Upper lobe of left lung (tissue), 6 donors: ENCODE measurements at regions not wholly inside any gene's neighbourhood (a gene's known extent, or its start where the extent isn't known, plus 50 kb on each side); places are given as distances from the start of the nearest gene placed in this dataset.

ENCODE experiments used
- ATAC-seq, 2 donors: fragments of 200-7000 bp; cut with Tn5 transposase; one replicate each; pipeline ENCODE4 v1.9.1; 2022; ENCODE audit warnings: mild to moderate bottlenecking in 2 of 2, moderate library complexity in 2 of 2; ENCODE audit not compliant: low FRiP score in 2 of 2
- DNase-seq, 2 donors: peaks; one replicate each; pipeline ENCODE4 v3.0.0-alpha.2; 2019 to 2020
- H3K27ac ChIP-seq, 4 donors: fragments of 200-600 bp; sonication (generic); one replicate each; pipeline ENCODE4 v1.5.1; 2016 to 2019
- H3K27me3 ChIP-seq, 4 donors: fragments of 200-600 bp; sonication (generic); one replicate each; pipeline ENCODE4 v1.5.1; 2017 to 2019
- H3K36me3 ChIP-seq, 4 donors: fragments of 200-600 bp; sonication (generic); one replicate each; pipeline ENCODE4 v1.5.1; 2016 to 2019
- H3K4me1 ChIP-seq, 4 donors: fragments of 200-600 bp; sonication (generic); one replicate each; pipeline ENCODE4 v1.5.1; 2018 to 2019
- H3K4me3 ChIP-seq, 4 donors: fragments of 200-600 bp; sonication (generic); one replicate each; pipeline ENCODE4 v1.5.1; 2017 to 2019; ENCODE audit warnings: mild to moderate bottlenecking in 2 of 4, moderate library complexity in 1 of 4
- H3K9me3 ChIP-seq, 4 donors: fragments of 200-600 bp; sonication (generic); one replicate each; pipeline ENCODE4 v1.5.1; 2018 to 2019
- EP300 ChIP-seq, 4 donors: sonication (generic); formaldehyde crosslinking; IDR thresholded peaks; one replicate each; pipeline ENCODE4 v1.5.1; 2017; ENCODE audit warnings: antibody characterized with exemption in 4 of 4, control low read depth in 2 of 4
- POLR2A ChIP-seq, 4 donors: fragments of 450-650 bp; IDR thresholded peaks; one replicate each; pipeline ENCODE4 v1.5.1; 2016 to 2017; ENCODE audit warnings: antibody characterized with exemption in 4 of 4, mild to moderate bottlenecking in 2 of 4
- POLR2AphosphoS5 ChIP-seq, 2 donors: sonication (generic); formaldehyde crosslinking; IDR thresholded peaks; one replicate each; pipeline ENCODE4 v1.5.1; 2017; ENCODE audit warnings: antibody characterized with exemption in 2 of 2
- WGBS, 2 donors: methylation state at CpG; one replicate each; pipeline ENCODE4 v1.1.5; 2017 to 2018; 5-methylcytosine and 5-hydroxymethylcytosine counted together
- TF ChIP-seq, protein P1 (sequence below), 6 experiments: fragments of 450-650 bp in 4 of 6; fragments of 200-600 bp in 2 of 6; sonication (generic) in 2 of 6; IDR thresholded peaks; one replicate each; pipeline ENCODE4 v1.5.1; 2016 to 2019; ENCODE audit warnings: antibody characterized with exemption in 6 of 6
- donor health status: DM: no; HTN: no; CAD: no; lungs with moderate emphysema.
- donor health status: DM: no; HTN: yes; CAD: no; lungs with severe emphysema.

DNA sequence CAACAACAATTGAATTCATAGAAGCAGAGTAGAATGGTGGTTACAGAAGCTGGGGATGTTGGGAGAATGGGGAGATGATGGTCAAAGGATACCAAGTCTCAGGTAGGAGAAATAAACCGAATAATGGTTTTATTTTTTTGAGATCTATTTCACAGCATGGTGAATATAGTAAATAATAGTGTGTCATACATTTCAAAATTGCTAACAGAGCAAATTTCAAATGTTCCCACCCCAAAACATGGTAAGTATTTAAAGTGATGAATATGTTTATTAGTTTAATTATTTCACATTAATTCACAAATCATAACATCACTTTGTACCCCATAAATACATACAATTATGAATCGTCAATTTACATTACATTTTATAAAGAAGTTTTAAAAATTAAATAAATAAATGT, 72.7 kb upstream of the ATG10 start:
- ATAC-seq (no peak), DNase-seq (no peak)
- Histone ChIP-seq H3K27ac (no peak overlapping the region), H3K27me3 (no peaks in the 10 kb centered on the region), H3K36me3 (no peaks in the 10 kb centered on the region), H3K9me3 (peaks cover 0 to 3% (median 0%) of the 10 kb centered on the region in 4 donors), H3K4me1 (no peaks in the 10 kb centered on the region), H3K4me3 (no peak overlapping the region)
- 92 to 97% methylated on average over 2 of the region's 2 CpGs for WGBS, 2 donors
- TF ChIP-seq POLR2AphosphoS5 (IDR thresholded peaks at IDR 0.05) (no peak), EP300 (IDR thresholded peaks at IDR 0.05) (no peak), POLR2A (IDR thresholded peaks at IDR 0.05) (no peak)
- TF ChIP-seq, protein P1, sequence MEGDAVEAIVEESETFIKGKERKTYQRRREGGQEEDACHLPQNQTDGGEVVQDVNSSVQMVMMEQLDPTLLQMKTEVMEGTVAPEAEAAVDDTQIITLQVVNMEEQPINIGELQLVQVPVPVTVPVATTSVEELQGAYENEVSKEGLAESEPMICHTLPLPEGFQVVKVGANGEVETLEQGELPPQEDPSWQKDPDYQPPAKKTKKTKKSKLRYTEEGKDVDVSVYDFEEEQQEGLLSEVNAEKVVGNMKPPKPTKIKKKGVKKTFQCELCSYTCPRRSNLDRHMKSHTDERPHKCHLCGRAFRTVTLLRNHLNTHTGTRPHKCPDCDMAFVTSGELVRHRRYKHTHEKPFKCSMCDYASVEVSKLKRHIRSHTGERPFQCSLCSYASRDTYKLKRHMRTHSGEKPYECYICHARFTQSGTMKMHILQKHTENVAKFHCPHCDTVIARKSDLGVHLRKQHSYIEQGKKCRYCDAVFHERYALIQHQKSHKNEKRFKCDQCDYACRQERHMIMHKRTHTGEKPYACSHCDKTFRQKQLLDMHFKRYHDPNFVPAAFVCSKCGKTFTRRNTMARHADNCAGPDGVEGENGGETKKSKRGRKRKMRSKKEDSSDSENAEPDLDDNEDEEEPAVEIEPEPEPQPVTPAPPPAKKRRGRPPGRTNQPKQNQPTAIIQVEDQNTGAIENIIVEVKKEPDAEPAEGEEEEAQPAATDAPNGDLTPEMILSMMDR (IDR thresholded peaks at IDR 0.05), result no peak

DNA sequence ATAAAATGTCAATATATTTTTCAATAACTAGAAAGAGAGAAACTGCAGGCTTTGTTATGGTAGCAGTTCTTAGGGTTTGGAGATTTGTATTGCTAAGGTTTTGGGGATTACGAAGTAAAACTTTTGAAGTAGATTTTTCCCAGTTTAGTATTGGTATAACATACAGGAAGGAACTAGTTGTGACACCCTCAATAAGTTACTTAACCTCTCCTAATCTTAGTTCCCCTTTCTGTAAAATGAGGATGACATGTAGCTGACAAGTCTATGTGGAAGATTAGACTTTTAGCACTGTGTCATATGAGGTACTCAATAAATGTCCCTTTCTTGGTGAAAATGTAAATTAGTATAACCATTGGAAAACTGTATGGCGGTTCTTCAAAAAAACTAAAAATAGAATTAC, 73.4 kb upstream of the ATG10 start:
- no peak overlapping the region for H3K27ac ChIP-seq
- TF ChIP-seq POLR2AphosphoS5 (IDR thresholded peaks at IDR 0.05), result no peak
- TF ChIP-seq POLR2A (IDR thresholded peaks at IDR 0.05), result no peak
- TF ChIP-seq, protein P1 (IDR thresholded peaks at IDR 0.05), result no peak
- no peak for TF ChIP-seq EP300 (IDR thresholded peaks at IDR 0.05)
- no peaks in the 10 kb centered on the region for H3K4me1 ChIP-seq
- DNase-seq (no peak), ATAC-seq (peak in 1 of 2 donors; percentile 81)
- peaks cover 0 to 3% (median 0%) of the 10 kb centered on the region in 4 donors for H3K9me3 ChIP-seq
- H3K27me3 ChIP-seq, result no peaks in the 10 kb centered on the region
- H3K36me3 ChIP-seq, result no peaks in the 10 kb centered on the region
- no peak overlapping the region for H3K4me3 ChIP-seq
- WGBS, 2 donors, result 54 to 60% methylated on average over 2 of the region's 2 CpGs

DNA sequence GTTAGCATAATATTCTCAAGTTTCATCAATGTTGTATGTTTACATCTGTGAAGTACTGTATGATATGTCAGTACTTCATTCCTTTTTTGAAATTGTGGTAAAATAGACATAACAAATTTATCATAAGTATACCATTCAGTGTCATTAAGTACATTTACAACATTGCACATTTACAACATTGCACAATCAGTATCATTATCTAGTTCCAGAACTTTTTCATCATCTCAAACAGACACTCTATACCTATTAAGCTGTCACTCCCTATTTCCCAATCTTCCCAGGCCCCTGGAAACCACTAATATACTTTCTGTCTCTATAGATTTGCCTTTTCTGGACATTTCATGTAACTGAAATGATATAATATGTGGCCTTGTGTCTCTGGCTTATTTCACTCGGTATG, 75.1 kb upstream of the ATG10 start:
- Histone ChIP-seq H3K36me3 (no peaks in the 10 kb centered on the region), H3K4me3 (no peak overlapping the region), H3K4me1 (no peaks in the 10 kb centered on the region), H3K9me3 (peaks cover 0 to 3% (median 0%) of the 10 kb centered on the region in 4 donors), H3K27me3 (no peaks in the 10 kb centered on the region), H3K27ac (no peak overlapping the region)
- ATAC-seq (no peak), DNase-seq (no peak)
- TF ChIP-seq, protein P1 (IDR thresholded peaks at IDR 0.05), result no peak
- TF ChIP-seq POLR2AphosphoS5 (IDR thresholded peaks at IDR 0.05) (no peak), POLR2A (IDR thresholded peaks at IDR 0.05) (no peak), EP300 (IDR thresholded peaks at IDR 0.05) (no peak)
- WGBS, 2 donors, result 78 to 81% methylated on average over 1 of the region's 1 CpG

- ATAC-seq, result no peak
Measured at GRCh38 chr5:81895307-81895706, 76.5 kb upstream of the ATG10 start.

DNA sequence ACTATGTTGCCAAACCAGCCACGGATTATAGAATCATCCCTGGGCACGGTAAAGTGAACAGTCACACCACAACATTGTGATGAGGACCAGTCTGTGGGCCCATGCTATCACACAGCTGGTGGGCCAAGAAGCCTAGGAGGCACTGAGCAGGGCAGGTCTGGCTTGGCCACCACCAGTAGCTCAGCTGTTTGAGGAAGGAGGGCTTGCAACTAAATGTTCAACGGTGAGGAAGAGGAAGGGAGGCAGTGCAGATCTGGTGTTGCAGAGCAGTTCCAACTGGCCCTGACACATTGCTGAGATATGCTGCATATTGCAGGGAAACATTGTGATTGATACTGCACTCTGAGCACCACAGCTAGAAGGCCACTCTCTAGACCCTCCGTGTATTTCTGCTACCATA, 77.9 kb upstream of the ATG10 start:
- Histone ChIP-seq H3K36me3 (no peaks in the 10 kb centered on the region), H3K27ac (no peak overlapping the region), H3K9me3 (no peaks in the 10 kb centered on the region), H3K27me3 (no peaks in the 10 kb centered on the region), H3K4me1 (no peaks in the 10 kb centered on the region), H3K4me3 (no peak overlapping the region)
- TF ChIP-seq, protein P1 (IDR thresholded peaks at IDR 0.05), result no peak
- TF ChIP-seq EP300 (IDR thresholded peaks at IDR 0.05) (no peak), POLR2A (IDR thresholded peaks at IDR 0.05) (no peak), POLR2AphosphoS5 (IDR thresholded peaks at IDR 0.05) (no peak)
- ATAC-seq (peak in 1 of 2 donors; percentile 14), DNase-seq (no peak)
- 64 to 80% methylated on average over 4 of the region's 4 CpGs for WGBS, 2 donors

More at GRCh38 chr5:81895307-81895706, 76.5 kb upstream of the ATG10 start:
- Histone ChIP-seq H3K27me3 (no peaks in the 10 kb centered on the region), H3K27ac (no peak overlapping the region), H3K36me3 (no peaks in the 10 kb centered on the region), H3K4me3 (no peak overlapping the region), H3K4me1 (no peaks in the 10 kb centered on the region), H3K9me3 (no peaks in the 10 kb centered on the region)
- TF ChIP-seq POLR2AphosphoS5 (IDR thresholded peaks at IDR 0.05) (no peak), POLR2A (IDR thresholded peaks at IDR 0.05) (no peak), EP300 (IDR thresholded peaks at IDR 0.05) (no peak)
- TF ChIP-seq, protein P1 (IDR thresholded peaks at IDR 0.05), result no peak
- DNase-seq, result no peak
